Lower leg skin (tissue), 4 donors: ENCODE measurements at regions not wholly inside any gene's neighbourhood (a gene's known extent, or its start where the extent isn't known, plus 50 kb on each side); places are given as distances from the start of the nearest gene placed in this dataset.

ENCODE experiments used
- DNase-seq, 2 donors: peaks; one replicate each; pipeline ENCODE4 v3.0.0-alpha.2; 2019; ENCODE audit warnings: low spot score in 2 of 2
- H3K4me3 ChIP-seq: fragments of 200-600 bp; sonication (generic); 2 replicates; pipeline ENCODE4 v1.5.1; 2017; ENCODE audit warnings: mild to moderate bottlenecking, low read depth; ENCODE audit not compliant: poor library complexity, severe bottlenecking
- POLR2A ChIP-seq, 2 donors: fragments of 450-650 bp; IDR thresholded peaks; one replicate each; pipeline ENCODE4 v1.6.1; 2016 to 2017; ENCODE audit warnings: antibody characterized with exemption in 2 of 2, mild to moderate bottlenecking in 1 of 2, moderate library complexity in 1 of 2
- WGBS, 2 donors: methylation state at CpG; one replicate each; pipeline ENCODE4 v1.1.5; 2018; 5-methylcytosine and 5-hydroxymethylcytosine counted together
- intact Hi-C: fragments of 100-400 bp; cut with DNase I; formaldehyde crosslinking; loops from one replicate; pipeline ENCODE4 v1.15.0; 2023; ENCODE audit warnings: low total_unique reads
- TF ChIP-seq, protein P1 (sequence below), 3 donors: fragments of 450-650 bp; IDR thresholded peaks; one replicate each; pipeline ENCODE4 v1.5.1; 2016; ENCODE audit warnings: antibody characterized with exemption in 3 of 3, mild to moderate bottlenecking in 3 of 3, moderate library complexity in 2 of 3

DNA sequence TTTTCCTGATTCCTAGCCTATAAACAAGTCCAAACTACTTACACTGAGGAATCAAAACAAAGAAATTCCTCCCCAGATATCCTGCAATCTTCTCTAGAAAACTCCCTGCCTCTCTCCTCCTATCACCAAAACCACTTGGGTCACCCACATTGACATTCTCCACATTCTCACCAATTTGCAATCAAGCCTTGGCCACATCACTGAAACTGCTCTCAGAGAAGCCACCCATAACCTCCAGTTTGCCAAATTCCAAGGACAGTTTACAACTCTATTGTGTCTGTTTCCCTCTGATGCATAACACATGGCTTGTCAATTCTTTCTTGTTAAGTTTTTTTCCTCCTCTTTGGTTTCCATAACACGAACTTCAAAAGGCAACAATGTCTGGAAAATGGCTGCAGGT is 233.5 kb downstream of the XPNPEP1 start:
- H3K4me3 ChIP-seq, result no peak overlapping the region
- 24 to 26% methylated on average over 1 of the region's 1 CpG for WGBS, 2 donors
- TF ChIP-seq, protein P1, sequence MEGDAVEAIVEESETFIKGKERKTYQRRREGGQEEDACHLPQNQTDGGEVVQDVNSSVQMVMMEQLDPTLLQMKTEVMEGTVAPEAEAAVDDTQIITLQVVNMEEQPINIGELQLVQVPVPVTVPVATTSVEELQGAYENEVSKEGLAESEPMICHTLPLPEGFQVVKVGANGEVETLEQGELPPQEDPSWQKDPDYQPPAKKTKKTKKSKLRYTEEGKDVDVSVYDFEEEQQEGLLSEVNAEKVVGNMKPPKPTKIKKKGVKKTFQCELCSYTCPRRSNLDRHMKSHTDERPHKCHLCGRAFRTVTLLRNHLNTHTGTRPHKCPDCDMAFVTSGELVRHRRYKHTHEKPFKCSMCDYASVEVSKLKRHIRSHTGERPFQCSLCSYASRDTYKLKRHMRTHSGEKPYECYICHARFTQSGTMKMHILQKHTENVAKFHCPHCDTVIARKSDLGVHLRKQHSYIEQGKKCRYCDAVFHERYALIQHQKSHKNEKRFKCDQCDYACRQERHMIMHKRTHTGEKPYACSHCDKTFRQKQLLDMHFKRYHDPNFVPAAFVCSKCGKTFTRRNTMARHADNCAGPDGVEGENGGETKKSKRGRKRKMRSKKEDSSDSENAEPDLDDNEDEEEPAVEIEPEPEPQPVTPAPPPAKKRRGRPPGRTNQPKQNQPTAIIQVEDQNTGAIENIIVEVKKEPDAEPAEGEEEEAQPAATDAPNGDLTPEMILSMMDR (IDR thresholded peaks at IDR 0.05), result no peak
- no peak for TF ChIP-seq POLR2A (IDR thresholded peaks at IDR 0.05)

DNA sequence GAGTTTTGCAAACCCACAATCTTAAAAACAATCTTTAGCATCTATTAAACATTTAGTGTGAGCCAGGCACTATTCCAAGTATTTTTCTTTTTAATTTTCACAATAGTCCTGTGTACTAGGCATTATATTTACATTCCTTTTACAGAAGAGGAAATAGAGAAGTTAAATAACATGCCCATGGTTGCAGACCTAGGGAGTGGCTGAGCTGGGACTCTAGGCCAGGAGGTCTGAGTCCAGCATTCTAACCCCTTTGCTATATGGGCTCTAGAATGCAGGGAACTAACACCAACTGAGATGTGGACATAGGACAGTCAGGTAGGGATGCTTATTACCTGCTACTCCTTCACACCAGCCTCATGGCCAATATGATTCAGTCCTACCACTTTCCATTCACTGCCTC is 243.8 kb downstream of the XPNPEP1 start:
- intact Hi-C loops, result no loop called here
- TF ChIP-seq, protein P1 (IDR thresholded peaks at IDR 0.05), result no peak
- TF ChIP-seq POLR2A (IDR thresholded peaks at IDR 0.05), result no peak
- DNase-seq, result no peak
- H3K4me3 ChIP-seq, result no peak overlapping the region

More for the DNA sequence above, 233.5 kb downstream of the XPNPEP1 start:
- no peak for DNase-seq
- intact Hi-C loops, result no loop called here

DNA sequence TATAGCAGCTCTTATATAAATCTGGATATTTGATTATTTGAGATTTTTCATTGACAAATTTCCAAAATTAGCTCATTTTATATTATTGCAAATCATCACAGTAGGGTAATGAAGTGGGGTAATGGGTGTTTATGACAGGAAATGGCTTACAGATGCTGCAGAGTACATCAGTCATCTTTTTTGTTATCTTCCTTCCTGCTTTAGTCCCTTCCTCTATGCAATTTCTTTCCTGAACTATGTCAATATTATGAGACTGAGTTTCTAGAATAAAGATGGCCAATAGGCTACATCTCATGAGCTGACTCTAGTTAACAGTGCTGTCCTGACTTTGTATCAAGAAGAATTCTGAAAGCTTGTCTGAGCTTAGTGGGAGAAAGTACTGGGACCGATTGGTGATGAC is 244.5 kb downstream of the XPNPEP1 start:
- TF ChIP-seq, protein P1 (IDR thresholded peaks at IDR 0.05), result no peak
- no peak for TF ChIP-seq POLR2A (IDR thresholded peaks at IDR 0.05)
- H3K4me3 ChIP-seq, result no peak overlapping the region
- no peak for DNase-seq
- 71 to 83% methylated on average over 1 of the region's 1 CpG for WGBS, 2 donors
- intact Hi-C loops, result no loop called here

DNA sequence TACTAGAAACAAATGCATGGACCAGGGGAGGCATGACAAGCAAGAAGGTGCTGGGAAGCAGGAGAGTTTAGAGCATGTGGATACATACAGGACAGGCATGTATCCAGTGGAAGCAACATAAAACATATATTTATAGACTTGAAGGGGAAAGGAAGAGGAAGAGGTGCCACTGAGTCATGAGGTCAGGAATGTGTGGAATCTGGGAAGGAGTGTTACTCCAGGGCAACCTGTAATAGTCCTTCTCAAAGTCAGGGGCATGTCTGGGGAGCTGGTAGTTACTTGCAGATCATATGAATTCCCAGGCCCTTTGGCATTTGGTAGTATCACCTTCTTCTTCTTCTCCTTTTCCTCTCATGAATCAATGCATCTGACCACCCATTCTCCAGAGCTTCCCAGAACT is 246.6 kb downstream of the XPNPEP1 start:
- intact Hi-C loops, result no loop called here
- H3K4me3 ChIP-seq, result no peak overlapping the region
- DNase-seq, result no peak
- TF ChIP-seq POLR2A (IDR thresholded peaks at IDR 0.05), result no peak
- TF ChIP-seq, protein P1 (IDR thresholded peaks at IDR 0.05), result no peak

DNA sequence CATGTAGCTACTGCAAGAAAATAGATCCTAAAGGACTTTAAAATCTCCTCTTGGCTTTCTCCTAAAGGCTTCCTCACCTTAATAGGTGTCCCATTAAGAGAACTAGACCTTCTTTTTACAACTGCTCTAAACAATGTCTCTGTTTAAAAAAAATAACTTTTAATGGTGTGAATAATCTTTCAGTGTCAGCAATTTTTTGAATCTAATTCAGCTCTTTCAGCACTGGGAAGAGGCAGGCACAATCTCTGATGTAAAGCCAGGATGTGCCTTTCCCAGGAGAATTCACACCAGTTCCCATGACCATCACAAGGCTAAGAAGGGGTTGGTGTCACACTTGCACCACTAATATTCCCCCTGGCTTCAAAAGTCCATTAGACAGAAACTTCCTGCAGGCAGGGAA is 254.6 kb downstream of the XPNPEP1 start:
- no peak overlapping the region for H3K4me3 ChIP-seq
- TF ChIP-seq, protein P1 (IDR thresholded peaks at IDR 0.05), result no peak
- no peak for TF ChIP-seq POLR2A (IDR thresholded peaks at IDR 0.05)
- no peak for DNase-seq
- intact Hi-C loops, result no loop called here

DNA sequence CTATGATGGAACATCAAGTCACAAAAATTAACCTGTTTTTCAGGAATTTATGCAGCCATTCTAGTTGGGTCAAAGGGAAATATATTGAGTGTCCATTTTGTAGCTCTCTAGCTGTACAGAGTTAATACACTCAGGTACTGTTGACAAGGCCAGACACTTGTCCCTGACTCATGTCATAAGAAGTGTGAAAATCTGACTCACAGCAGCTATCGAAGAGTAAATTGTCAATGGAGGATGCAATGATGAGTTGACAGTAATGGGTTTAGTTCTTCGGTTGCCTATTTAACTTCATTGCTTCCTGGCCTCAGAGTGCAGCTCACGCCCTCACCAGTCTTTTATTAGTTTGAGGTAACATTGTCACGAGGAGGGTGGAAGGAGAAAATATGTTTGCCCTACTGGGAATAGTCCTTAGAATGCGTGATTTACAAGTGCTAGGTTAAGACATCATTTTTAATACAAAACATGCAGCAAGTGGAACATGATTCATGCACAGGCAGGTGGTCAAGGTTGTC is 255.1 kb downstream of the XPNPEP1 start:
- intact Hi-C loops, result no loop called here
- WGBS, 2 donors, result 75 to 83% methylated on average over 5 of the region's 5 CpGs
- H3K4me3 ChIP-seq, result no peak overlapping the region
- TF ChIP-seq, protein P1 (IDR thresholded peaks at IDR 0.05), result no peak
- no peak for TF ChIP-seq POLR2A (IDR thresholded peaks at IDR 0.05)
- DNase-seq, result no peak
